ENCODE measurements at regions not wholly inside any gene's neighbourhood (a gene's known extent, or its start where the extent isn't known, plus 50 kb on each side); places are given as distances from the start of the nearest gene placed in this dataset.
"Not testable (repeated sequence)": the region's sequence is repeated elsewhere in the genome, so short reads cannot be mapped to it uniquely, and the experiment has no call there.

DNA sequence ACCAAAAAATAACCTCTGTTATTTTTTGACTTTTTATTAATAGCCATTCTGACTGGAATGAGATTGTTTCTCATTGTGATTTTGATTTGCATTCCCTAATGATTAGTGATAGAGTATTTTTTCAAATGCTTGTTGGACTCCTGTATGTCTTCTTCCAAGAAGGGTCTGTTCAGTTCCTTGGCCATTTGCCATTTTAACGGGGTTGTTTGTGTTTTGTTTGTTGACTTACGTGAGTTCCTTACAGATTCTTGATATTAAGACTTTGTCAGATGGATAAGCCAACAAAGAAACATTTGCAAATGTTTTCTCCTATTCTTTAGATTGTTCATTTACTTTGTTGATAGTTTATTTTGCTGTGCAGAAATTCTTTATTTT is 651.6 kb upstream of the LRFN5 start:
- no CpG with 5 or more reads among the region's 2 CpGs for WGBS (ENCODE audit: extremely low coverage, insufficient read length, low lambda C conversion rate)

DNA sequence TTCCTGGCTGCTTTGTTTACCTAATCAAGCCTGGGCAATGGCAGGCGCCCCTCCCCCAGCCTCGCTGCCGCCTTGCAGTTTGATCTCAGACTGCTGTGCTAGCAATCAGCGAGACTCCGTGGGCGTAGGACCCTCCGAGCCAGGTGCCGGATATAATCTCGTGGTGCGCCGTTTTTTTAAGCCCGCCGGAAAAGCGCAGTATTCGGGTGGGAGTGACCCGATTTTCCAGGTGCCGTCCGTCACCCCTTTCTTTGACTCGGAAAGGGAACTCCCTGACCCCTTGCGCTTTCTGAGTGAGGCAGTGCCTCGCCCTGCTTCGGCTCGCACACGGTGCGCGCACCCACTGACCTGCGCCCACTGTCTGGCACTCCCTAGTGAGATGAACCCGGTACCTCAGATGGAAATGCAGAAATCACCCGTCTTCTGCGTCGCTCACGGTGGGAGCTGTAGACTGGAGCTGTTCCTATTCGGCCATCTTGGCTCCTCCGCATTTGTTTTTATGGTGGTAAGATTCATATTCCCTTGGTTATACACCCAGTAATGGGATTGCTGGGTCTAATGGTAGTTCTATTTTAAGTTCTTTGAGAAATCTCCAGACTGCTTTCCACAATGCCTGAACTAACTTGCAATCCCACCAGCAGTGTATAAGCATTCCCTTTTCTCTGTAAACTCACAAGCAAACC is 652.1 kb upstream of the LRFN5 start:
- Histone ChIP-seq H2BK120ac (ENCODE audit: low read depth, low read length, poor library complexity, severe bottlenecking) (peak overlapping the region; percentile 77), H3K79me2 (ENCODE audit: insufficient read depth, low read length) (peaks cover 18% of the 10 kb centered on the region; the same call in 1 of the 2 replicates), H3K9me3 (ENCODE audit: control insufficient read depth, low read depth, low read length) (peaks cover 12% of the 10 kb centered on the region), H3K9ac (ENCODE audit: extremely low read depth, insufficient read length, low read length) (peak overlapping the region; percentile 91), H3K27ac (ENCODE audit: insufficient read length, low read depth, low read length) (peak overlapping the region; percentile 61), H3K4me2 (ENCODE audit: insufficient read depth, insufficient read length, low read length) (peak overlapping the region; percentile 73)
- not testable (repeated sequence) for H3T11ph ChIP-seq (ENCODE audit: low read length); H4K8ac ChIP-seq (replicated peaks; ENCODE audit: insufficient read length, low read depth, low read length); H4K91ac ChIP-seq (ENCODE audit: insufficient read length, low read depth, low read length); H2AK5ac ChIP-seq (ENCODE audit: insufficient read length, low read length); H2BK5ac ChIP-seq (ENCODE audit: insufficient read length, low read length); DNase-seq; H2BK15ac ChIP-seq (ENCODE audit: low read depth, low read length); H3K27me3 Mint-ChIP-seq (ENCODE audit: low read depth); H4K5ac ChIP-seq (ENCODE audit: insufficient read length, low read depth, low read length); H2BK12ac ChIP-seq (ENCODE audit: insufficient read length, low read depth, low read length); H2AFZ ChIP-seq (ENCODE audit: low read length); H3K79me1 ChIP-seq (ENCODE audit: insufficient read depth, low read depth, low read length, poor library complexity, severe bottlenecking); H3K4me1 ChIP-seq (ENCODE audit: insufficient read depth, low read length); H3K23ac ChIP-seq (ENCODE audit: insufficient read length, low read depth, low read length); H3K14ac ChIP-seq (ENCODE audit: insufficient read depth, low read length); H3K23me2 ChIP-seq (ENCODE audit: insufficient read length, low read depth, low read length, poor library complexity, severe bottlenecking); H2BK20ac ChIP-seq (ENCODE audit: low read depth, low read length, poor library complexity, severe bottlenecking); H3K56ac ChIP-seq (ENCODE audit: insufficient read length, low read depth, low read length); H3K27me3 ChIP-seq (ENCODE audit: insufficient read depth, low read length); H3K18ac ChIP-seq (ENCODE audit: insufficient read length, low read depth, low read length); H3K4ac ChIP-seq (ENCODE audit: low read depth, low read length); H4K20me1 ChIP-seq (ENCODE audit: control insufficient read depth, insufficient read depth, insufficient read length)
- no CpG with 5 or more reads among the region's 34 CpGs for WGBS (ENCODE audit: extremely low coverage, insufficient read length, low lambda C conversion rate)
- peak overlapping the region; percentile 98 to 100 (median 100) for H3K27ac Mint-ChIP-seq
- peaks cover 17 to 25% of the 10 kb centered on the region in 2 experiments for H3K4me1 Mint-ChIP-seq
- H3K9me3 Mint-ChIP-seq: peaks cover 27 to 29% of the 10 kb centered on the region in 2 experiments
- H3K4me3 Mint-ChIP-seq: peak overlapping the region; percentile 95 to 96
- peaks cover 23 to 35% (median 31%) of the 10 kb centered on the region in 3 experiments for H3K36me3 Mint-ChIP-seq (ENCODE audit: insufficient read depth in 1 of 3, low read depth in 3 of 3)

More for the DNA sequence above, 651.6 kb upstream of the LRFN5 start:
- Histone ChIP-seq H4K8ac (replicated peaks; ENCODE audit: insufficient read length, low read depth, low read length) (no peak overlapping the region), H3K18ac (ENCODE audit: insufficient read length, low read depth, low read length) (no peak overlapping the region), H3K9ac (ENCODE audit: extremely low read depth, insufficient read length, low read length) (peak overlapping the region; percentile 91), H4K5ac (ENCODE audit: insufficient read length, low read depth, low read length) (no peak overlapping the region), H2AFZ (ENCODE audit: low read length) (no peak overlapping the region), H3K4me1 (ENCODE audit: insufficient read depth, low read length) (no peaks in the 10 kb centered on the region), H4K20me1 (ENCODE audit: control insufficient read depth, insufficient read depth, insufficient read length) (no peaks in the 10 kb centered on the region), H3K9me3 (ENCODE audit: control insufficient read depth, low read depth, low read length) (peaks cover 13% of the 10 kb centered on the region), H3K23ac (ENCODE audit: insufficient read length, low read depth, low read length) (no peak overlapping the region), H3K4me2 (ENCODE audit: insufficient read depth, insufficient read length, low read length) (peak overlapping the region; percentile 73), H2AK5ac (ENCODE audit: insufficient read length, low read length) (no peak overlapping the region), H3K79me2 (ENCODE audit: insufficient read depth, low read length) (peaks cover 18% of the 10 kb centered on the region; the same call in 1 of the 2 replicates), H3K56ac (ENCODE audit: insufficient read length, low read depth, low read length) (no peak overlapping the region), H4K91ac (ENCODE audit: insufficient read length, low read depth, low read length) (no peak overlapping the region), H3K27ac (ENCODE audit: insufficient read length, low read depth, low read length) (peak overlapping the region; percentile 61), H2BK15ac (ENCODE audit: low read depth, low read length) (no peak overlapping the region), H3K4ac (ENCODE audit: low read depth, low read length) (no peak overlapping the region), H3K14ac (ENCODE audit: insufficient read depth, low read length) (no peak overlapping the region), H2BK20ac (ENCODE audit: low read depth, low read length, poor library complexity, severe bottlenecking) (no peak overlapping the region), H2BK12ac (ENCODE audit: insufficient read length, low read depth, low read length) (no peak overlapping the region), H3K23me2 (ENCODE audit: insufficient read length, low read depth, low read length, poor library complexity, severe bottlenecking) (no peaks in the 10 kb centered on the region), H3K27me3 (ENCODE audit: insufficient read depth, low read length) (no peaks in the 10 kb centered on the region), H3K79me1 (ENCODE audit: insufficient read depth, low read depth, low read length, poor library complexity, severe bottlenecking) (peaks cover 5% of the 10 kb centered on the region), H3T11ph (ENCODE audit: low read length) (no peak overlapping the region), H2BK120ac (ENCODE audit: low read depth, low read length, poor library complexity, severe bottlenecking) (no peak overlapping the region), H2BK5ac (ENCODE audit: insufficient read length, low read length) (no peak overlapping the region)
- Mint-ChIP-seq H3K27me3 (ENCODE audit: low read depth) (no peaks in the 10 kb centered on the region), H3K9me3 (peaks cover 32 to 34% of the 10 kb centered on the region in 2 experiments), H3K4me3 (peak overlapping the region; percentile 95 to 96), H3K4me1 (peaks cover 17 to 25% of the 10 kb centered on the region in 2 experiments), H3K27ac (peak overlapping the region; percentile 98 to 100 (median 100)), H3K36me3 (ENCODE audit: insufficient read depth in 1 of 3, low read depth in 3 of 3) (peaks cover 28 to 40% (median 36%) of the 10 kb centered on the region in 3 experiments)
- TF ChIP-seq, protein P1, sequence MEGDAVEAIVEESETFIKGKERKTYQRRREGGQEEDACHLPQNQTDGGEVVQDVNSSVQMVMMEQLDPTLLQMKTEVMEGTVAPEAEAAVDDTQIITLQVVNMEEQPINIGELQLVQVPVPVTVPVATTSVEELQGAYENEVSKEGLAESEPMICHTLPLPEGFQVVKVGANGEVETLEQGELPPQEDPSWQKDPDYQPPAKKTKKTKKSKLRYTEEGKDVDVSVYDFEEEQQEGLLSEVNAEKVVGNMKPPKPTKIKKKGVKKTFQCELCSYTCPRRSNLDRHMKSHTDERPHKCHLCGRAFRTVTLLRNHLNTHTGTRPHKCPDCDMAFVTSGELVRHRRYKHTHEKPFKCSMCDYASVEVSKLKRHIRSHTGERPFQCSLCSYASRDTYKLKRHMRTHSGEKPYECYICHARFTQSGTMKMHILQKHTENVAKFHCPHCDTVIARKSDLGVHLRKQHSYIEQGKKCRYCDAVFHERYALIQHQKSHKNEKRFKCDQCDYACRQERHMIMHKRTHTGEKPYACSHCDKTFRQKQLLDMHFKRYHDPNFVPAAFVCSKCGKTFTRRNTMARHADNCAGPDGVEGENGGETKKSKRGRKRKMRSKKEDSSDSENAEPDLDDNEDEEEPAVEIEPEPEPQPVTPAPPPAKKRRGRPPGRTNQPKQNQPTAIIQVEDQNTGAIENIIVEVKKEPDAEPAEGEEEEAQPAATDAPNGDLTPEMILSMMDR (conservative IDR thresholded peaks at IDR 0.05): no peak
- DNase-seq: no peak
